ENCODE measurements at regions not wholly inside any gene's neighbourhood (a gene's known extent, or its start where the extent isn't known, plus 50 kb on each side); places are given as distances from the start of the nearest gene placed in this dataset.

- DNase-seq (ENCODE audit: insufficient read length, low spot score) (no peak), FAIRE-seq (no peak)
- no peak for TF ChIP-seq CTCF (IDR thresholded peaks at IDR 0.05; ENCODE audit: insufficient read depth, missing control alignments)
Observed at GRCh38 chr3:162007722-162008121, 511.1 kb downstream of the OTOL1 start.

GRCh38 chr3:162012633-162013032 is 516.0 kb downstream of the OTOL1 start:
- TF ChIP-seq CTCF (IDR thresholded peaks at IDR 0.05; ENCODE audit: insufficient read depth, missing control alignments): no peak
- FAIRE-seq: no peak
- no peak for DNase-seq (ENCODE audit: insufficient read length, low spot score)

GRCh38 chr3:162014284-162014683 is 517.7 kb downstream of the OTOL1 start:
- DNase-seq (ENCODE audit: insufficient read length, low spot score) (no peak), FAIRE-seq (no peak)
- no peak for TF ChIP-seq CTCF (IDR thresholded peaks at IDR 0.05; ENCODE audit: insufficient read depth, missing control alignments)

GRCh38 chr3:162015856-162016255 is 519.2 kb downstream of the OTOL1 start:
- no peak for TF ChIP-seq CTCF (IDR thresholded peaks at IDR 0.05; ENCODE audit: insufficient read depth, missing control alignments)
- FAIRE-seq: peak; percentile 75

GRCh38 chr3:162019817-162020216 is 523.2 kb downstream of the OTOL1 start:
- DNase-seq (ENCODE audit: insufficient read length, low spot score): no peak
- FAIRE-seq: no peak

More at GRCh38 chr3:162015856-162016255, 519.2 kb downstream of the OTOL1 start:
- DNase-seq (ENCODE audit: insufficient read length, low spot score): no peak

GRCh38 chr3:162021206-162021605 is 524.6 kb downstream of the OTOL1 start:
- DNase-seq (ENCODE audit: insufficient read length, low spot score) (no peak), FAIRE-seq (no peak)
- no peak for TF ChIP-seq CTCF (IDR thresholded peaks at IDR 0.05; ENCODE audit: insufficient read depth, missing control alignments)

More at GRCh38 chr3:162019817-162020216, 523.2 kb downstream of the OTOL1 start:
- no peak for TF ChIP-seq CTCF (IDR thresholded peaks at IDR 0.05; ENCODE audit: insufficient read depth, missing control alignments)

- FAIRE-seq (no peak), DNase-seq (ENCODE audit: insufficient read length, low spot score) (no peak)
- TF ChIP-seq CTCF (IDR thresholded peaks at IDR 0.05; ENCODE audit: insufficient read depth, missing control alignments): no peak
Observed at GRCh38 chr3:162022911-162023310, 526.3 kb downstream of the OTOL1 start.
